ENCODE measurements at regions not wholly inside any gene's neighbourhood (a gene's known extent, or its start where the extent isn't known, plus 50 kb on each side); places are given as distances from the start of the nearest gene placed in this dataset.
"Not testable (repeated sequence)": the region's sequence is repeated elsewhere in the genome, so short reads cannot be mapped to it uniquely, and the experiment has no call there.

DNA sequence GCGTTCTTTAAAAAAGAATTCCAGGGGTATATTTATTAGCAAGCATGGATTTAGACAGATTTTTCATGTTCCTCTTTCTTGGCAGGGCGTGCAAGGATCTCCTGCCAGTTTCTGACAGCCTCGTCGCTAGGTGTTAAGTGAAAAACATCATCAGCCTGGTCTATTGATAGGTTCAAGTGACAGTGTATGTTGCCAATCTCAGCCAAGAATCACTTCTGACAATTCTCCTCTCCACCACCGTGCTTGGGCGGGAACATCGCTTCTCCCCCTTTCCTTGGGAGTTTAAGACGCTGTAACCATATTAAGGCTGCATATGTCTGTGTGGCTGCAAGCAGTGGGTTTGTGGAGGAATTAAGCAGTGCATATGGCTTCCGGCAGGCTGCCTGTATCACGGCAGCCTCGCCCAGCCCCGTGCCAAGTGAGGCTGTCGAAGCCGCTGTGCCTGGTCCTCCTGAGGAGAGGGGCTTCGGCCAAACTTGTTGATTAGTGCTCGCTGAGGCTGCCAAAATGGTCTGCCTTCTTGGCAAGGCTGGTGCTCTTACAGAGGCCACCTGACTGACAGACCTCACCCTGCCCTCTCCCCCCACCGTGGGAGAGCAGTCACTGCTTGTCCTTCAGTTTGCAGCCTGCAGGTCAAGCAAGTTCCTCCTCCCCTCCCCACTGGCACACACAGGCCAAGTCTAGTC lies 132.2 kb upstream of the MPHOSPH6 start:
- peak in 14 of 51 donors; percentile 3 to 36 (median 14) for DNase-seq

DNA sequence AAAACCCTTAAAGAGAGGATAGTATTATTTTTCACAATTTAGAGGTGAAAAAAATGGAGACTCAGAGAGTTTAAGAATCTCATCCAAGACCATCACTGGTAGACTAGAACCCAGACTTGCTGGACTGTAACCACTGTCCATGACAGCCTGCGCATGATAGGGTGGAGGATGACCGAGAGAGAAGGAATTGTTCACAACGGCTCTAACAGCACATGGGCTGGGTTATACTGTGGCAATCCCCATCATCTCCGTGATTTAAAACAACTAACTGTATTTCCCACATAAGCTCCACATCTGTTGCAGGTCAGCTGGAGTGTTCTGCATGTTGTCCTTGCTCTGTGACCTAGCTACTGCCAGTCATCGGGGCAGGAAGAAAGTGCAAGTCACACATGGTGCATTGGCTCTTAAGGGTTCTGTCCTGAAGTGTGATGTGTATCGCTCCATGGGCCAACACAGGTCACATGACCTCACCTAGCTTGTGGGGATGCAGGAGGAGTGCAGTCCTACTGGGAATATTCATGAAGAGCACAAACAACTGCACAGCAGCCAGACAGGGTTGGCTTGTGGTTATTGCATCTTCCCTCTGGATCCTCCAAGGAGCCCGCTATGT lies 131.2 kb upstream of the MPHOSPH6 start:
- DNase-seq = no peak

DNA sequence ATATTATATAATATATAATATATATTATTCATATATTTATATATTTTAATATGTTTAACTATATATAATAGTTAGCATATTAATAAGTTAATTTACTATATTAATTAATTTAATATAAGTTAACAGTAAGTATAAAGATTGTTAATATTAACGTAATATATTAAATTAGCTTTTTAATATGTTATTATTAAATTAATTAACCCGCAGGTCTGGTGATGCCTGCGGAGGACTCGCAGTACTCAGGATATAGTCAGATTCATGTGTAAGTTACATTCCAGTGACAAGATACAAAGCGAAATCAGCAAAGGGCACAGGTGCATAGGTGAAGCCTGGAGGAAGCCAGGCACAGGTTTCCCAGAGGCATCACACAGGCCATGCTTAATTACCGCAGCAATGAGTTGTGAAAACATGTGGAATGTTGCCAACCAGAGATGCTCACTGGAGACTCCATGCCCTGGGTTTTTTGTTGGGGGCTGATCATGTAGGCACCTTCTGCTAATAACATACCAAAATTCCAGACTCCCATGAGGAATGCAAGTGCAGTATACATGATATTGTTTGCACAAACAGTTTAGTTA lies 130.4 kb upstream of the MPHOSPH6 start:
- DNase-seq = no peak

DNA sequence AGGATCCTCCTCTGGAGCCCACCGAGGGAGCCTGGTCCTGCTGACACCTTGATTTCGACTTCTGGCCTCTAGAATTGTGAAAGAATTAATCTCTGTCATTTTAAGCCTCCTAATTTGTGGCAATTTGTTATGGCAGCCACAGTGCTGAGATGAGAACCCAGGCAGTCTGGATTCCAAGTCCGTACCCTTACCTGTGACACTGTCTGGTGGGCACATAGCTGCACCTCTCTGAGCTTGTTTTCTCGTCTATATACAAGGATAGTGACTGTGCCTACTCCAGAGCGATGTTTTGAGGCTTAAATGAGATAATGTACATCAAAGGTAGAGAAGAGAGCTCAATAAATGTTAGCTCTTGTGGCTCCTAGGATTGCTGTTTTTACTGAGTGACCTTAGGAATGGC lies 128.4 kb upstream of the MPHOSPH6 start:
- no peak for DNase-seq

DNA sequence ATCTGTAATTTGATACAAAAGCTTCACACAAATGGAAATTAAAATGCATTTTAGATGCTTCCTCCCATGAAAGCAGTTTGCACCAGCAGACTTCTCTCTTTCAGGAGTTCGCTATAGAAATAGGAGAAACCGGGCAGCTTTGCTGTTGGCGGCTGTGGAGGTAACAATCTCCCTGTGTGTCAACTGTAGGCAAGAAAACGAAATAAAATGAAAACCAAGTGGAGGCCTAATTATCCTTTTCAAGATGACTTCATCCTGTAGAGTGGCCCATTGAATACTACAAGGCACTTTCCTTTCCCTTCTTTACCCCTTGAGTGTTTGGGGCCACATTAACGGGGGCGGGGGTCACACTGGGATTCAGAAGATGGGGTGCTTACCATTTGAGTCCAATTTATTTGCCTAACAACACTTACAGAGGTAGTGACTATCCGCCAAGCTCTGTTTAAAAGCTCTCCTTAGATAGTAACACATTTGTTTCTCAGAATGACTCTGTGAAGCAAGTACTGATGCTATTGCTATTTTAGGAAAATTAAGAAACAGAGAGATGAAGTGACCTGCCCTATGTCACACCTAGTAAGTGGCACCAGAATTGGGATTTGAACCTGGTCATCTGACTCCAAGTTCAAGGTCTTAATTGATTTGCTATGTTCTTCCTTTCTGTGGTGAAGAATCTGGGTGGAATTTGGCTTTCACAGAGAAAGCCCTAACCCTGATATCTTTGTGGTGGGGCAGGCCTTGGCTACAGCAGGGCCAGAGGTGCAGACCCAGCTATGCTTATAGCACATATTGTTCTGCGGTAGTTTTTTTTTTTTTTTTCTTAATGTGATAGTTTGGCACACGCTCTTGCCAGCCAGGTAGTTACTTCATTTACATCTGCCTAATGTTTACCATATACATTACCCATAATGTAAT lies 125.5 kb upstream of the MPHOSPH6 start:
- no peak for DNase-seq

DNA sequence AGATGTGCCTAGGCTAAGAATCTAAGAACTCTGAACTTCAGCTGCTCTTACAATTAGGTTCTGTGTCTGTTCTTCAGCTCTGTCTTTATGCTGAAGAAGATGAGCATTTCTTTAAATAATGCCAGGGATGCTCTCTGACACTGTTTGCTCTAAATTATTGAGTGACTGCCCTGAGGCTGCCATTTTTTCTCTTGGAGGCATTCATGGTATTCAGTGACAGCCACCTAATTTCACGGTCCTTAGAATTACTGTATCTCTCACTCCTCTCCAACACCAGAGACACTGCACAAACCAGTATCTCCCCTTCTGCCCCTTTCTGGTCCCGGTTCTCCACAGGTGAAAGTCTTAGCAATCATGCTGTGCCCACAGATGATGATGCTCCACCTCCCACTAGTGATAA lies 123.6 kb upstream of the MPHOSPH6 start:
- no peak for DNase-seq

DNA sequence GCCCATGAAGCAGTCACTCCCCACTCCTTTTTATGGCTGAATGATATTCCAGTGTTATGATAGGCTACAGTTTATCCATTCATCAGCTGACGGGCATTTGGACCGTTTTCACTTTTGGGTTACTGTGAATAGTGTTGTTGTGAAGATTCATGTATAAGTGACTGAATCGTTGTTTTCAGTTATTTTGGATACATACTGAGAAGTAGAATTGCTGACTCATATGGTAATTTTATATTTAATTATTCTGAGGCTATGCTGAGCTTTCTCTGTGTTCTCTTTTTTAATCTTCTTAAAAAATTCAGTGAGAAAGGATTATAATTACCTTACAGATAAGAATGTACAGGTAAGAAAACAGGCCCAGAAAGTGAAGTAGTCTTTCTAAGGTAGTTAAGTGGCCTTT lies 117.9 kb upstream of the MPHOSPH6 start:
- no peak for DNase-seq

DNA sequence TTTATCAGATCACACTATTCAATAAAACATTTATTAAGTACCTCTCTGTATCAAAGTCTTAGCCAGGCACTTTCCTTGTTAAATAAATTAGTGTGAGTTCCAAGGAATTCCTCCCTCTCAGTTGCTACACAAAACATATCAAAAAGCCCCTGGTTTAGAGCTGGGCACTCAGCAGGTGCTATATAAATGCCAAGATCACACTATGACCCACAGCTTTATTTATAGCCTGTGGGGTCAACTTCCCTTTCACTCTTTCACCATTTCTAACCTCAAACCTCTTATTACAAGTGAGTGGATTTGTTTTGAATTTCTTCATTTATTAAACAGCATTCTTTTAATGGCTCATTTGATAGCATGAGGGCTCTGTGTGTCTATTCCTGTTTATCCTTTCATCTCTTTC lies 112.6 kb upstream of the MPHOSPH6 start:
- DNase-seq = no peak

DNA sequence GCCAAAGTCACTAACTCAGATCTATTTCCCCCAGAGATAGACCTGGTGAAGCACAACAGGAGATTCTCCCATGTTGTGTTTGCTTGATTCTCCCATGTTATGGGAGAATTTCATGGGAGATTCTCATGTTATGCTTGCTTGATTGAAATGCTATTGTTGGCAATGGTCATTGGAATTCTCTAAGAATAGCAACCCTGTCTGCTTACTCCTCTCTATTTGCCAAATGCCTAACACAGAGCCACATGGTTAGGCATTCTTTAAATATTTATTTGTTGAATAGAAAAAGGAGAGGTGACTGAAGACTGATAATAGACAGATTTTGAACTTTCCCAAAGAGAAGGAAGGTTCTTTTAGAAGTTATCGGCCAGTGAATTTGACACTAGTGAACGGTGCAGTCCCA lies 111.5 kb upstream of the MPHOSPH6 start:
- DNase-seq = no peak

DNA sequence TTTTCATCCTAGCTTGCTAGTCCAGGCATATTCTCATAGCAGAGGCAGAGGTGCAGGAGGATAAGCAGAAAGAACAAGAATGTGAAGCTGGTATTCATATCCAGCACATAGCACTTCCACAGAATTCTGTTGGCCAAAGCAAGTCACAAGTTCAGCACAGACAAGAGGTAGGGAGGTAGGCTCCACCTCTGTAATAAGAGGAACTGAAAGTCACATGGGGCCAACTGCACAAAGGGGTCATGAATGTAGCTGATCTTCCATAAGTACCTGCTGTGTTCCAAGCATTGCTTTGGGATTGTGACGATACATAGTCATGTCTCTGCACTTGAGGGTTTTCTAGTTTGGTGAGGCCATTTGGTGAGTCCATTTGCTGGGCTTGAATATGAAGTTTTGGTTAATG lies 110.8 kb upstream of the MPHOSPH6 start:
- no peak for DNase-seq

DNA sequence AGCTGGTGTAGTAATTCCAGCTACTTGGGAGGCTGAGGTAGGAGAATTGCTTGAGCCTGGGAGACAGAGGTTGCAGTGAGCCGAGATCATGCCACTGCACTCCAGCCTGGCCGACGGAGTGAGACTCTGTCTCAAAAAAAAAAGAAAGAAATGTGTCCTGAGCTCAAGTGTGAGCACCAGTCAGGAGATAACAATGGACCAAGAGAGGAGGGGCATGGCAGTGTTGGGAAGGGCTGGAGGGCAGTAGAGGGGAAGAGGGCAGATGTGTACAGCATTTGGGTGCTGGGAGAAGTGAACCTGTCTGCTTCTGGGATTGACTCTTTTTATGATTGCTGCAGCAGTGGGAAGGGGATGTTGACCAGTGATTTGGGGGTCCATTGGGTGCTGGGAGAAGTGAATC lies 105.3 kb upstream of the MPHOSPH6 start:
- not testable (repeated sequence) for DNase-seq

DNA sequence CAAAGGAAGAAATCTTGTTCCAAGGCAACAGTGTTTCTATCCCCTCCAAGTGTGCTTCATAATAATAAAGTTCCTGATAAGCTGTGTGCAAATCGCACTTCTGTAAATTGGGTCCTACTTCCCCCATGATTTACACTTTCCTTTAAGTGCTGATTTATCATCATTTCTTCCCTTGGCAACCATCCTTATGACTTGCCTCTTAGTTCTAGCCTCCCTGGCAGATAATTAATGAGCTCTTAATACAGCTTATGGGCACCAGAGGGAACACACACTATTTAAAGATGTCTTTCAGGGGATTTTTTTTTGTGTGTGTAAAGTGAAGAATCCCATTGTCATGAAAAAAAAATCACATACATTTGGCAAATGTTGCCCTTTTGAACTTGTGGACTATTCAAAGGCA lies 101.6 kb upstream of the MPHOSPH6 start:
- DNase-seq = no peak

DNA sequence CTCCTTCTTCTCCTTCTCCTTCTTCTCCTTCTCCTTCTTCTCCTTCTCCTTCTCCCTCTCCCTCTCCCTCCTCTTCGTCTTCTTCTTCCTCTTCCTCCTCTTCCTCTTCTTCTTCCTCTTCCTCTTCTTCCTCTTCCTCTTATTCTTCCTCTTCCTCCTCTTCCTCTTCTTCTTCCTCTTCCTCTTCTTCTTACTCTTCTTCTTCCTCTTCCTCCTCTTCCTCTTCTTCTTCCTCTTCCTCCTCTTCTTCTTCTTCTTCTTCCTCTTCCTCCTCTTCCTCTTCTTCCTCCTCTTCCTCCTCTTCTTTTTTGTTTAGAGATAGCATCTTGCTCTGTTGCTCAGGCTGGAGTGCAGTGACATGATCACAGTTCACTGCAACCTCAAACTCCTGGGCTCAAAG lies 97.7 kb upstream of the MPHOSPH6 start:
- DNase-seq = not testable (repeated sequence)

DNA sequence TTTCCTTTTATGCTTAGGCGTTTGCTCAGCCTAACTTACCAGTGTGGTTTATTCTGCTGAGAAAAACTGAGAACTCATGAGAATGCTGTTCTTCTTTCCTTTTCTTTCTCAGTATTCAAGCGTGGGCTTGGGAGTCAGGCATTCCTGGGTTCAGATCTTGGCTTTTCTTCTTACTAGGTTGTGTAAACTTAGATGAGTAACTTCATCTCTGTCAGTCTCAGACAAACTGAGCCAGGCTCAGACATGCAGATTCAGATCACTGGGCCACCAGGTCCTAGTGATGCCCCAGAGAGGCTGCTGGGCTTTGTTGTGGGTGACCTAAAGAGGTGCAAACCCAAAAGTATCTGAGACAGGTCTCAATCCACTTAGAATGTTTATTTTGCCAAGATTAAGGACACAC lies 95.8 kb upstream of the MPHOSPH6 start:
- no peak for DNase-seq

DNA sequence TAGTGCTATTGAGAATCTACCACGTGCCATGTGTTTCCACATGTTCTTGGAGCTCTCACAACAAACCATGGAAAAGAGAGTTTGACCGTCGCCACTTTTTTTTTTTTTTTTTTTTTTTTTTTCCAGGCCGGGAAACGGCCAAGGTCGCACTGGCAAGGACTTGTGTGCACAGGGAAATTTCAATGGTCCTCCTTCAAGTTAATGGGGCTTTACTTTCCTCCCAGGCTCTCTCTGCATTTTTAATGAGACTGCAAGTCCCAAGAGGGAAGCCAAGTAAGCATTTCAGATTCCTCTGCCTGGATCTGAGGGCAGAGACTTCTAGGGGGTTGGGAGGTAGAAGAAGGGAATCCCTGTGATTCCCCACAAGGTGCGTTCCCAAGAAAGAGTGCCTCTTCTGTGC lies 94.7 kb upstream of the MPHOSPH6 start:
- DNase-seq = peak in 4 of 51 donors; percentile 2 to 10 (median 5)

DNA sequence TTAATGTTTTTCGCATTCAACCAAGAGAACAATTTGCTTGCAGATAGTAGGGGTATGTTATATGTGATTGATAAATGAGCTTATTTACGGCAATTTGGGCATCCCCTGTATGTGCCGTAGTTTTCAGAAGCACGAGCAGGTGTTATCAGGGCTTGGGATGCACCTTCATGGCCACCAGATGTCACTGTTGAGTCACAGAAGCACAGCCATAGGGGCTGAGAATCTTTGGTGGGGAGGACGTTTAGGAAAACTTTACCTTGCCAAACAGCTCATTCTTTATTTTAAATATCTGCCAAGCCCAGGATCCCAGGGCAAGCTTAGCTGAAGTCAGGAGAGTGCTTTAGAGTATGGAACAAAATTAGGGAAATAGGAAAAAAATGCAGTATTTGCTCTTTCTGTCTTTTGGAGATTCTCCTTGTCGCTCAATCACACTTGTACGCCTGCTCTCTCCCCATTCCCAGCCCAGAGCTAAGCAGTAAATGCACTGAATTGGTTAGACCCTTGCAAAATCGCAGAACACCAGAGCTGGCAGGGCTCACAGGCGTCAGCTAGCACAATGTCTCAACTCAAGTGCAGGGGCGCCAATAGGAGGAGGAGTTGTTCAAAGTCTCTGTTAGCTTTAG lies 93.6 kb upstream of the MPHOSPH6 start:
- peak in 40 of 51 donors; percentile 4 to 78 (median 39) for DNase-seq

DNA sequence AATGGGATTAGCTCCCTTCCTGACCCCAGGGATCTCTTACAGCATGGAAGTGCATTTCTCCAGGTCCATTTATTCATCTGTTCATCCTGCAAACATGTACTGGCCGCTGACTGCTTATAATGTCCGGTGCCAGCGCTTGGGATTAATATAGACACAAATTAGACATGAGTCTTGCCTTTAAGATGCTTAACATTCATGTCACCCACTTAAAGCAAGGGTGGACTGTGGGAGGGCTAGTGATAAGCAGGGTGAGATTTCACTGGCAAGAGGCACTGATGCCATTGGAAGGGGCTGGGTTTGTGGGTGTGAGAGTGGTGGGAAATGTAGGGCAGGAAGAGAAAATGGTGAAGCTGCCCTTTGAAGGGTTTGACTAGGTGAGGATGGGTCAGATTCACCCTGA lies 92.2 kb upstream of the MPHOSPH6 start:
- no peak for DNase-seq

DNA sequence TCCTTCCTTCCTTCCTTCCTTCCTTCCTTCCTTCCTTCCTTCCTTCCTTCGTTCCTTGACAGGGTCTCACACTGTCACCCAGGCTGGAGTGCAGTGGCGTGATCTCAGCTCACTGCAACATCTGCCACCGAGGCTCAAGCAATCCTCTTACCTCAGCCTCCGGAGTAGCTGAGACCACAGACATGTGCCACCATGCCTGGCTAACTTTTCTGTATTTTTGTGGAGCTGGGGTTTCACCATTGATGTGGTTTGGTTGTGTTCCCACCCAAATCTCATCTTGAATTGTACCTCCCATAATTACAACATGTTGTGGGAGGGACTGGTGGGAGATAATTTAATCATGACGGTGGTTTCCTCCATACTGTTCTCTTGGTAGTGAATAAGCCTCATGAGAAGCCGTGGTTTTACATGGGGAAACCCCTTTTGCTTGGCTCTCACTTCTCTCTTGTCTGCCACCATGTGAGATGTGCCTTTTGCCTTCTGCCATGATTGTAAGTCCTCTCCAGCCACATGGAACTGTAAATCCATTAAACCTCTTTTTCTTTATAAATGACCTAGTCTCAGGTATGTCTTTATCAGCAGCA lies 90.3 kb upstream of the MPHOSPH6 start:
- DNase-seq = no peak

DNA sequence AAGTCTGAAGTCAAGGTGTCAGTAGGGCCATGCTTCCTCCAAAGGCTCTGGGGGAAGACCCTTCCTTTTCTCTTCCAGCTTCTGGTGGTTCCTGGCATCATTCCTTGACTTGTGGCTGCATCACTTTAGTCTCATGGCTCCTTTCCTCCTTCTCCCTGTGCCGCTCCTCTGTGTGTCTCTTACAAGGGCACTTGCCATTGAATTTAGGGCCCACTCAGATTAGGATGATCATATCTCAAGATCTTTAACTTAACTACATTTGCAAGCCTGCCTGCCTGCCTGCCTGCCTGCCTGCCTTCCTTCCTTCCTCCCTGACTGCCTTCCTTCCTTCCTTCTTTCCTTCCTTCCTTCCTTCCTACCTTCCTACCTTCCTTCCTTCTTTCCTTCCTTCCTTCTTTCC lies 89.7 kb upstream of the MPHOSPH6 start:
- DNase-seq = no peak

DNA sequence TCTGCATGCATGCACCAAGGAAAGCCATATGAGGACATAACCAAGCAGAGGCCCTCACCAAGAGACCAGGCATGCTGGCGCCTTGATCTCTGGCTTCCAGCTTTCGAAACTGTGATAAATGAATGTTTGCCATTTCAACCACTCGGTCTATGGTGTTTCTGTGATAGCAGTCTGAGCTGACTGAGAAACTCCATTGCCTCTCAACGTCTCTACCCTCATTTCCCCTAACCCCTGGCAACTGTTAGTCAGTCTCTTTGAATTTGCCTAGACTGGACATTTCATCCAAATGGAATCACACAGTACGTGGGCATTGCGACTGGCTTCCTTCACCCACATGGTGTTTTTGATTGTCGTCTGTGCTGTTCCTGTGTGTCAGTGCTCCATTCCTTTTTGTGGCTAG lies 88.0 kb upstream of the MPHOSPH6 start:
- no peak for DNase-seq

DNA sequence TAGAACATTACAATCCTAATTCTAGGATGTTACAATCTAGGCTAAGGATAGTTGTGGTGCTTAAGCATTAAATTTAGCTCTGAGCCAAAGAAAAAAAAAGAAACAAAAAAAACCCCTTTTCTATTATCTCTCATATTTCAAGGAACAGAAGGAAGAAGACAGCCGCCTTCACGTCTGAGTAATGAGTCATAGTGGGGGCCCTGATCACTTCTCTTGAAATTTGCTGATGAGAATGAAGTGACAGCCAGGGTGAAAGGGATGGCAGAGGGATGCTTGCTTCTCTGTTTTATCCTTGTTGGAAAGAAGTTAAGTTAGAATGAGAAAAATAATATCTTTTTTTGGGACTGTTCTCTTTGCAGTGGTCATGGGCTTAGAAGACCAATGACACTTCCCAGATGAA lies 82.6 kb upstream of the MPHOSPH6 start:
- no peak for DNase-seq
